ENCODE measurements at regions not wholly inside any gene's neighbourhood (a gene's known extent, or its start where the extent isn't known, plus 50 kb on each side); places are given as distances from the start of the nearest gene placed in this dataset.

DNA sequence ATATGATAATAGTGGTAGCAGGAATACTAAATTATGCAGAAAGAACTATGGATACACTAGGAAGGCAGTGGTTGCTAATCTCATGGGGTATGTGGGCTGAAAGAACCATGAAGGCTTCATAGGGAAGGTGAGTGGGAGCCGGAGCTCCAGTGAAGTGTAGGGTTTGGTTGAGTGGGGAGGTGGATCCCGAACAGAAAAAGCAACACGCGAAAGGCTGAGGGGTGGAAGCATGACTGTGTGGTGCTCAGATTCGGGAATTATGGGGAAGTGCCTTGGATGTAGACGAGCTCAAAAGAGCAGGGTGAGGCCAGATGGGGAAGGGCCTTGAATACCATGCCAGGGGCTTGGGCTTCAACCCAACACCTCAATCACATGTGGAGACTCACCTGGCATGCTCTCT is 715.1 kb downstream of the TYW1 start:
- Histone ChIP-seq H3K27ac (no peak overlapping the region), H3K4me3 (no peak overlapping the region), H3K36me3 (no peaks in the 10 kb centered on the region), H3K4me1 (no peaks in the 10 kb centered on the region), H3K27me3 (no peaks in the 10 kb centered on the region), H3K9me3 (peaks cover 0 to 29% of the 10 kb centered on the region in 2 donors)
- ATAC-seq: no peak
- no peak for DNase-seq
- TF ChIP-seq, protein P1, sequence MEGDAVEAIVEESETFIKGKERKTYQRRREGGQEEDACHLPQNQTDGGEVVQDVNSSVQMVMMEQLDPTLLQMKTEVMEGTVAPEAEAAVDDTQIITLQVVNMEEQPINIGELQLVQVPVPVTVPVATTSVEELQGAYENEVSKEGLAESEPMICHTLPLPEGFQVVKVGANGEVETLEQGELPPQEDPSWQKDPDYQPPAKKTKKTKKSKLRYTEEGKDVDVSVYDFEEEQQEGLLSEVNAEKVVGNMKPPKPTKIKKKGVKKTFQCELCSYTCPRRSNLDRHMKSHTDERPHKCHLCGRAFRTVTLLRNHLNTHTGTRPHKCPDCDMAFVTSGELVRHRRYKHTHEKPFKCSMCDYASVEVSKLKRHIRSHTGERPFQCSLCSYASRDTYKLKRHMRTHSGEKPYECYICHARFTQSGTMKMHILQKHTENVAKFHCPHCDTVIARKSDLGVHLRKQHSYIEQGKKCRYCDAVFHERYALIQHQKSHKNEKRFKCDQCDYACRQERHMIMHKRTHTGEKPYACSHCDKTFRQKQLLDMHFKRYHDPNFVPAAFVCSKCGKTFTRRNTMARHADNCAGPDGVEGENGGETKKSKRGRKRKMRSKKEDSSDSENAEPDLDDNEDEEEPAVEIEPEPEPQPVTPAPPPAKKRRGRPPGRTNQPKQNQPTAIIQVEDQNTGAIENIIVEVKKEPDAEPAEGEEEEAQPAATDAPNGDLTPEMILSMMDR (IDR thresholded peaks at IDR 0.05): no peak
- intact Hi-C loops (cut with DNase I): no loop called here

DNA sequence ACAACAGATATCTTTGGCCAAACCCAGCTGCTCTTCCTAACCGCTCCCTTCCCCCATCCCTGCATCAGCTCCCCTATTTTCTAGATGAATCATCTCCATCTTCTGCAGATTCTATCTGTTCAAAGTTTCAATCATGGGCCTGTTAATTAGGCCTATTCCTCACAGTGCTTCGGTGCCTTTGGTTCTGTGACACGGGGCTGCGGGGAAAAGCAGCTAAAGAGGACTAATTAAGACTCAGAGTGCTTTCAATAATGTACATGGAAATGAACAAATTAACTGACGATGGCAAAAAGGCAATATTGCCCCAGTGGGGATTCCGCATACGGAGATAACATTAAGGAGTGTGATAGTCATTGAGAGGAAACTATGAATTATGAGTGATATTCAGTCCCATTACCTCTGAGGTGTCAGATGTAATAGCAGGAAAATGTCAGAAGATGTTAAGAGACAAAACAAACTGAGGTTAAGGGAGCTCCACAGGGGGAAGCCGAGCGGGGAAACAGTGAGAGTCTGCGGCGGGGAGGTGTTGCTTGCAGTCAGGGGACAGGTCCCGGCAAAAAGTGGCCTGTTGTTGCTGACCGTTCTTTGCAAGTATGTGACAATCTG is 716.9 kb downstream of the TYW1 start:
- H3K27ac ChIP-seq: no peak overlapping the region
- H3K27me3 ChIP-seq: no peaks in the 10 kb centered on the region
- intact Hi-C loops (cut with DNase I): no loop called here
- ATAC-seq: no peak
- peaks cover 0 to 29% of the 10 kb centered on the region in 2 donors for H3K9me3 ChIP-seq
- DNase-seq: no peak
- H3K4me1 ChIP-seq: no peaks in the 10 kb centered on the region
- H3K4me3 ChIP-seq: no peak overlapping the region
- TF ChIP-seq, protein P1 (IDR thresholded peaks at IDR 0.05): no peak
- no peaks in the 10 kb centered on the region for H3K36me3 ChIP-seq

DNA sequence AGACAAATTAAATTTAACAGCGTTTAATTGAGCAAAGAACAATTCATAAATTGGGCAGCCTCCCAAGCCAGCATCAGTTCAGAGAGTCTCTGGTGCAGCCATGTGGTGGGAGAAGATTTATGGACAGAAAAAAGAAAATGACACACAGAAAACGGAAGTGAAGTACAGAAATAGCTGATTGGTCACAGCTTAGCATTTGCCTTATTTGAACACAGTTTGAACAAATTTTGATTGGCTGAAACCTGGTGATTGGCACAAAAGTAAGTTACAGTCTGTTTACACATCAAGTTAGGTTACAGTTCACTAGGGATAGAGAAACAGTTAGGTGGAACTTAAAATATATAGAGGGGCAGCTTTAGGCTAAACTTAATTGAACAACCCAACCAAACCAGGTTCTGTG is 720.1 kb downstream of the TYW1 start:
- Histone ChIP-seq H3K9me3 (peaks cover 0 to 7% of the 10 kb centered on the region in 2 donors), H3K27ac (no peak overlapping the region), H3K4me1 (no peaks in the 10 kb centered on the region), H3K27me3 (no peaks in the 10 kb centered on the region), H3K4me3 (no peak overlapping the region), H3K36me3 (no peaks in the 10 kb centered on the region)
- no peak for ATAC-seq
- TF ChIP-seq, protein P1 (IDR thresholded peaks at IDR 0.05): no peak
- intact Hi-C loops (cut with DNase I): no loop called here
- DNase-seq: no peak

DNA sequence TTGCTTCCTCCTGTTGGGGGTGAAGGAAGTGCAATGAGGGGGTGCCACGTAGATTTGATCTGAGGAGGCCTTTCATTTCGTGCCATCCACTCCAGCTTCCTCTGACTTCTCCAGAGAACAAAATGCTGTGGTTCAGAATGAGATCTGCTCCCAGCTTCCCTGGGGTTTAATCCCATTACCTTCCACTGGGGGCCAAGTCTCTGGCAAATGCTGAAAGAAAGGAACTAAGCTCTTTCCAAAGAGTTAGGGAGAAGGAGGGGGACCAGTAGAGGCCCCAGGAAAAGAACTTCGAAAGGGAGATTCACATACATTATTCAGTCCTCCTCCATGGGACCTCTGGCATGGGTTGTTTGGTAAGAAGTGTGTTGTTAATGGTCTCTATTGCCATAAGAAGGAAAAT is 727.0 kb downstream of the TYW1 start:
- ATAC-seq (no peak), DNase-seq (no peak)
- H3K9me3 ChIP-seq: peaks cover 0 to 3% of the 10 kb centered on the region in 2 donors
- H3K27me3 ChIP-seq: no peaks in the 10 kb centered on the region
- H3K4me1 ChIP-seq: no peaks in the 10 kb centered on the region
- no peaks in the 10 kb centered on the region for H3K36me3 ChIP-seq
- TF ChIP-seq, protein P1 (IDR thresholded peaks at IDR 0.05): no peak
- H3K27ac ChIP-seq: no peak overlapping the region
- intact Hi-C loops (cut with DNase I): no loop called here
- H3K4me3 ChIP-seq: no peak overlapping the region

DNA sequence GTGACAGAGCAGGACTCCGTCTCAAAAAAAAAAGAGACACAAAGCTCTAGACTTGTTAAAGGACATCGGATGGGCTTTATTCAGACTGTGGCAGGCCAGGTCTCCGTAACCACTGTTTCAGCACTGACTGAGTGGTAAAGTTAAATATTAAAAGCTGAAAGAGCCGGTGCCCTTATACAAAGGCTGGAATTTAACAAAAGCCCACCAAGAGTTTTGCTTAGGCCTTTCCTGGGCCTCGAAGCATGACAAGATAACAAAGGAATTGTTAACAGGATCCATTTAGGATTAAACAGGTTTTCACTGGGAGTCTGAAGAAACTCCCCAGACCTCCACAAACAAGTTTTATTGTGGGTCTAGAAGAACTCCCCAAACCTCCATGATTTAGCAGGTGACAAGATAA is 727.8 kb downstream of the TYW1 start:
- DNase-seq (no peak), ATAC-seq (no peak)
- intact Hi-C loops (cut with DNase I): no loop called here
- H3K4me1 ChIP-seq: no peaks in the 10 kb centered on the region
- H3K27ac ChIP-seq: no peak overlapping the region
- no peak overlapping the region for H3K4me3 ChIP-seq
- H3K9me3 ChIP-seq: peaks cover 0 to 3% of the 10 kb centered on the region in 2 donors
- TF ChIP-seq, protein P1 (IDR thresholded peaks at IDR 0.05): no peak
- H3K36me3 ChIP-seq: no peaks in the 10 kb centered on the region
- H3K27me3 ChIP-seq: no peaks in the 10 kb centered on the region
